SK-N-SH treated with all-trans-retinoic acid at 6 μM for 48 hours (cell line): ENCODE measurements at regions not wholly inside any gene's neighbourhood (a gene's known extent, or its start where the extent isn't known, plus 50 kb on each side); places are given as distances from the start of the nearest gene placed in this dataset.
A peak's percentile ranks its signal among the peaks of the same experiment; 100 is the strongest.

Experiments used
- ATAC-seq: fragments of 200-7000 bp; cut with Tn5 transposase; 3 replicates; pipeline ENCODE4 v1.9.1; 2020; ENCODE audit warnings: mild to moderate bottlenecking, moderate library complexity
- ARNTL ChIP-seq: fragments of 450-650 bp; formaldehyde crosslinking; IDR thresholded peaks from 2 replicates; pipeline ENCODE4 v1.5.0; 2020; ENCODE audit warnings: low read depth, mild to moderate bottlenecking, moderate library complexity, borderline replicate concordance
- BACH2 ChIP-seq: fragments of 250-450 bp; sonication (Bioruptor Pico); IDR thresholded peaks from 2 replicates; pipeline ENCODE4 v1.9.0; 2021; ENCODE audit warnings: mild to moderate bottlenecking, borderline replicate concordance
- CSDC2 ChIP-seq: fragments of 250-450 bp; sonication (Bioruptor Pico); IDR thresholded peaks from 2 replicates; pipeline ENCODE4 v1.5.0; 2020; ENCODE audit warnings: mild to moderate bottlenecking, moderate library complexity
- ESRRG ChIP-seq: fragments of 250-450 bp; sonication (Bioruptor Pico); IDR thresholded peaks from 2 replicates; pipeline ENCODE4 v1.6.1; 2021; ENCODE audit warnings: mild to moderate bottlenecking
- GLIS3 ChIP-seq: fragments of 250-450 bp; sonication (Bioruptor Pico); IDR thresholded peaks from 2 replicates; pipeline ENCODE4 v1.5.0; 2020; ENCODE audit warnings: mild to moderate bottlenecking, moderate library complexity
- ISL1 ChIP-seq: fragments of 250-450 bp; sonication (Bioruptor Pico); IDR thresholded peaks from 2 replicates; pipeline ENCODE4 v2.1.2; 2022; ENCODE audit warnings: mild to moderate bottlenecking, moderate library complexity
- OSR1 ChIP-seq: fragments of 250-450 bp; sonication (Bioruptor Pico); IDR thresholded peaks from 2 replicates; pipeline ENCODE4 v1.8.0; 2022; ENCODE audit warnings: moderate library complexity, mild to moderate bottlenecking, inconsistent platforms
- PPARA ChIP-seq: fragments of 250-450 bp; sonication (Bioruptor Pico); IDR thresholded peaks from 2 replicates; pipeline ENCODE4 v1.5.0; 2020; ENCODE audit warnings: mild to moderate bottlenecking, borderline replicate concordance
- RARB ChIP-seq: fragments of 250-450 bp; sonication (Bioruptor Pico); IDR thresholded peaks from 2 replicates; pipeline ENCODE4 v1.8.0; 2021; ENCODE audit warnings: mild to moderate bottlenecking, moderate library complexity
- SNAI2 ChIP-seq: fragments of 250-450 bp; sonication (Bioruptor Pico); IDR thresholded peaks from 2 replicates; pipeline ENCODE4 v1.5.0; 2020; ENCODE audit warnings: mild to moderate bottlenecking, moderate library complexity
- TCF4 ChIP-seq: fragments of 250-450 bp; sonication (Bioruptor Pico); IDR thresholded peaks from 2 replicates; pipeline ENCODE4 v1.8.0; 2021; ENCODE audit warnings: mild to moderate bottlenecking, moderate library complexity, borderline replicate concordance
- TOX ChIP-seq: fragments of 250-450 bp; sonication (Bioruptor Pico); IDR thresholded peaks from 2 replicates; pipeline ENCODE4 v1.8.0; 2021; ENCODE audit warnings: mild to moderate bottlenecking, moderate library complexity, borderline replicate concordance
- ZC3H10 ChIP-seq: fragments of 250-450 bp; sonication (Bioruptor Pico); IDR thresholded peaks from 2 replicates; pipeline ENCODE4 v1.5.1; 2021; ENCODE audit warnings: mild to moderate bottlenecking, moderate library complexity
- ZFP3 ChIP-seq: fragments of 250-450 bp; sonication (Bioruptor Pico); IDR thresholded peaks from 2 replicates; pipeline ENCODE4 v1.5.0; 2020; ENCODE audit warnings: mild to moderate bottlenecking, moderate library complexity
- ZFP30 ChIP-seq: fragments of 450-650 bp; formaldehyde crosslinking; IDR thresholded peaks from 2 replicates; pipeline ENCODE4 v1.5.0; 2022; ENCODE audit warnings: mild to moderate bottlenecking, moderate library complexity
- ZNF565 ChIP-seq: fragments of 450-650 bp; formaldehyde crosslinking; conservative IDR thresholded peaks from 2 replicates; pipeline ENCODE4 v1.5.0; 2020; ENCODE audit warnings: low read depth, mild to moderate bottlenecking, moderate library complexity
- ZNF70 ChIP-seq: fragments of 450-650 bp; formaldehyde crosslinking; IDR thresholded peaks from 2 replicates; pipeline ENCODE4 v1.5.0; 2020; ENCODE audit warnings: mild to moderate bottlenecking, moderate library complexity
- ZNF8 ChIP-seq: fragments of 450-650 bp; formaldehyde crosslinking; IDR thresholded peaks from 2 replicates; pipeline ENCODE4 v1.5.0; 2020; ENCODE audit warnings: mild to moderate bottlenecking, moderate library complexity
- TF ChIP-seq, protein P1 (sequence below): fragments of 250-450 bp; sonication (Bioruptor Pico); IDR thresholded peaks from 2 replicates; pipeline ENCODE4 v1.8.0; 2021; ENCODE audit warnings: low read depth, mild to moderate bottlenecking, moderate library complexity, borderline replicate concordance
- TF ChIP-seq, protein P2 (sequence below): fragments of 250-450 bp; sonication (Bioruptor Pico); IDR thresholded peaks from 2 replicates; pipeline ENCODE4 v1.8.0; 2020; ENCODE audit warnings: mild to moderate bottlenecking, moderate library complexity, borderline replicate concordance
- TF ChIP-seq, protein P3 (sequence below): fragments of 250-450 bp; sonication (Bioruptor Pico); IDR thresholded peaks from 2 replicates; pipeline ENCODE4 v1.5.1; 2020; ENCODE audit warnings: low read depth, mild to moderate bottlenecking, moderate library complexity
- TF ChIP-seq, protein P4 (sequence below): fragments of 250-450 bp; sonication (Bioruptor Pico); IDR thresholded peaks from 2 replicates; pipeline ENCODE4 v1.5.1; 2021; ENCODE audit warnings: mild to moderate bottlenecking, moderate library complexity
- TF ChIP-seq, protein P5 (sequence below): fragments of 250-450 bp; sonication (Bioruptor Pico); IDR thresholded peaks from 2 replicates; pipeline ENCODE4 v1.5.0; 2020; ENCODE audit warnings: mild to moderate bottlenecking, moderate library complexity

DNA sequence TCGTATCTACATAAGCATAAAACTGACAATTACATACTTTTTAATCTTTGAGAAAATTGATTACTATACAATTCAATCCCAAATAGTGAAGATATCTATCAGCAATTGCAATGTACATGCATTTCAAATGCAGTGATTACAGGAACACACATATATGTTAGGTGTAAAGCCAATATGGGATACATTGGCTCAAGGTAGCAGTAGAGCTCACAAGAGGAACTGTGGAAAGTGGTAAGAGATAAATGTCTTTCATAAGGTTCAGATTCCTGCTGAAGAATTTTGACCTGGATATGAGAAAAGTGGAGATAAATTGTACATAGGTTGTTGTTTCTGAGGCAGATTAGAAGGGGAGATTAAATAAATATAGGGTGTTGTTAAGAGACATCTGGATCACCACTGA is 1280.5 kb downstream of the OTOL1 start:
- peak; percentile 57; the same call in 1 of the 3 replicates for ATAC-seq
- no peak for TF ChIP-seq ISL1 (CRISPR knock-in tag)
- TF ChIP-seq TCF4 (CRISPR knock-in tag): no peak
- TF ChIP-seq ZC3H10: no peak
- no peak for TF ChIP-seq GLIS3 (CRISPR knock-in tag)
- no peak for TF ChIP-seq ZNF70 (CRISPR knock-in tag)
- no peak for TF ChIP-seq ARNTL (CRISPR knock-in tag)
- TF ChIP-seq ZNF565 (CRISPR knock-in tag): no peak
- no peak for TF ChIP-seq CSDC2 (CRISPR knock-in tag)
- TF ChIP-seq, protein P1, sequence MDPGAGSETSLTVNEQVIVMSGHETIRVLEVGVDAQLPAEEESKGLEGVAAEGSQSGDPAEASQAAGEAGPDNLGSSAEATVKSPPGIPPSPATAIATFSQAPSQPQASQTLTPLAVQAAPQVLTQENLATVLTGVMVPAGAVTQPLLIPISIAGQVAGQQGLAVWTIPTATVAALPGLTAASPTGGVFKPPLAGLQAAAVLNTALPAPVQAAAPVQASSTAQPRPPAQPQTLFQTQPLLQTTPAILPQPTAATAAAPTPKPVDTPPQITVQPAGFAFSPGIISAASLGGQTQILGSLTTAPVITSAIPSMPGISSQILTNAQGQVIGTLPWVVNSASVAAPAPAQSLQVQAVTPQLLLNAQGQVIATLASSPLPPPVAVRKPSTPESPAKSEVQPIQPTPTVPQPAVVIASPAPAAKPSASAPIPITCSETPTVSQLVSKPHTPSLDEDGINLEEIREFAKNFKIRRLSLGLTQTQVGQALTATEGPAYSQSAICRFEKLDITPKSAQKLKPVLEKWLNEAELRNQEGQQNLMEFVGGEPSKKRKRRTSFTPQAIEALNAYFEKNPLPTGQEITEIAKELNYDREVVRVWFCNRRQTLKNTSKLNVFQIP (CRISPR knock-in tag): no peak
- TF ChIP-seq, protein P2, sequence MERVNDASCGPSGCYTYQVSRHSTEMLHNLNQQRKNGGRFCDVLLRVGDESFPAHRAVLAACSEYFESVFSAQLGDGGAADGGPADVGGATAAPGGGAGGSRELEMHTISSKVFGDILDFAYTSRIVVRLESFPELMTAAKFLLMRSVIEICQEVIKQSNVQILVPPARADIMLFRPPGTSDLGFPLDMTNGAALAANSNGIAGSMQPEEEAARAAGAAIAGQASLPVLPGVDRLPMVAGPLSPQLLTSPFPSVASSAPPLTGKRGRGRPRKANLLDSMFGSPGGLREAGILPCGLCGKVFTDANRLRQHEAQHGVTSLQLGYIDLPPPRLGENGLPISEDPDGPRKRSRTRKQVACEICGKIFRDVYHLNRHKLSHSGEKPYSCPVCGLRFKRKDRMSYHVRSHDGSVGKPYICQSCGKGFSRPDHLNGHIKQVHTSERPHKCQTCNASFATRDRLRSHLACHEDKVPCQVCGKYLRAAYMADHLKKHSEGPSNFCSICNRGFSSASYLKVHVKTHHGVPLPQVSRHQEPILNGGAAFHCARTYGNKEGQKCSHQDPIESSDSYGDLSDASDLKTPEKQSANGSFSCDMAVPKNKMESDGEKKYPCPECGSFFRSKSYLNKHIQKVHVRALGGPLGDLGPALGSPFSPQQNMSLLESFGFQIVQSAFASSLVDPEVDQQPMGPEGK: no peak
- no peak for TF ChIP-seq ZNF8
- no peak for TF ChIP-seq TOX
- no peak for TF ChIP-seq SNAI2

DNA sequence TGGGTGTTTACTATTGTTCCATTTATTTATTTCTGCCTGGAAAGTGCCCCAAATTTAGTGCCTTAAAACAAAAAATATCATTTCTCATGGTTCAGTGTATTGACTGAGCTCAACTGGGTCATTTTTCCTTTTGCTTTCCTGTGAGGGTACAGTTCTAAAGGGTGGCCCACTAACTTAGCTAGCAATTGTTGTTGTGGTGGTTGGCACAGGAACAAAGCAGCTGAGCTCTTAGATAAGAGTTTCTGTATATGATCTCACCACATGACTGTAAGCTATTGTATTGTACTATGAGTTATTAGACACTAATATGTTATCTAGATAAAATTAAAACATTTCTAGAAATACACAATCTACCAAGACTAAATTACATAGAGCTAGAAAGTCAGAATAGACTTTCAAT is 1283.7 kb downstream of the OTOL1 start:
- ATAC-seq: no peak
- TF ChIP-seq BACH2 (CRISPR knock-in tag) (no peak), GLIS3 (CRISPR knock-in tag) (no peak), ZFP3 (CRISPR knock-in tag) (no peak), ZNF70 (CRISPR knock-in tag) (no peak), TCF4 (CRISPR knock-in tag) (no peak), ZC3H10 (no peak), ZFP30 (no peak)

DNA sequence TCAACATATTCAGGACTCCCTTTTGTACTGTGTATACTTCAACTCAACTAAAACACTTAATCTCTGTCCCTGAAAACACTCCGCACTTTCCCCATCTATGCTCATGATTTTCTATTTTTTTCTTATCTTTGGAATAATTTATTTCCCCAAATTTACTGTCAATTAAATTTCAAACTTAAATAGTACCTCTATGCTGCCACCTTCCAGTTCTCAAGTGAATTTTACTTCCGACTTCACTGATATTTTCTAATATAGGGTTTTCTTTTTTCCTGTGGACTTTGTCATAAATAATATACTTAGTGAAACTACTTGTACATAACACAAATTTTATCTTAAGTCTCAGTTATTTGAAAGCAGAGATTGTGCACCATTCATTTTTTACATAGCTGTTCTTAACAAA is 1303.3 kb downstream of the OTOL1 start:
- TF ChIP-seq ZNF8 (no peak), ZFP30 (no peak), ESRRG (CRISPR knock-in tag) (no peak), ISL1 (CRISPR knock-in tag) (no peak), CSDC2 (CRISPR knock-in tag) (no peak), ZNF70 (CRISPR knock-in tag) (no peak), ZFP3 (CRISPR knock-in tag) (no peak), SNAI2 (no peak), RARB (CRISPR knock-in tag) (no peak), ZC3H10 (no peak), OSR1 (CRISPR knock-in tag) (no peak), GLIS3 (CRISPR knock-in tag) (no peak), TOX (no peak), PPARA (CRISPR knock-in tag) (no peak), ZNF565 (CRISPR knock-in tag) (no peak)
- TF ChIP-seq, protein P3, sequence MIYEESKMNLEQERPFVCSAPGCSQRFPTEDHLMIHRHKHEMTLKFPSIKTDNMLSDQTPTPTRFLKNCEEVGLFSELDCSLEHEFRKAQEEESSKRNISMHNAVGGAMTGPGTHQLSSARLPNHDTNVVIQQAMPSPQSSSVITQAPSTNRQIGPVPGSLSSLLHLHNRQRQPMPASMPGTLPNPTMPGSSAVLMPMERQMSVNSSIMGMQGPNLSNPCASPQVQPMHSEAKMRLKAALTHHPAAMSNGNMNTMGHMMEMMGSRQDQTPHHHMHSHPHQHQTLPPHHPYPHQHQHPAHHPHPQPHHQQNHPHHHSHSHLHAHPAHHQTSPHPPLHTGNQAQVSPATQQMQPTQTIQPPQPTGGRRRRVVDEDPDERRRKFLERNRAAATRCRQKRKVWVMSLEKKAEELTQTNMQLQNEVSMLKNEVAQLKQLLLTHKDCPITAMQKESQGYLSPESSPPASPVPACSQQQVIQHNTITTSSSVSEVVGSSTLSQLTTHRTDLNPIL: no peak
- TF ChIP-seq, protein P1 (CRISPR knock-in tag): no peak
- TF ChIP-seq, protein P2: no peak
- TF ChIP-seq, protein P4, sequence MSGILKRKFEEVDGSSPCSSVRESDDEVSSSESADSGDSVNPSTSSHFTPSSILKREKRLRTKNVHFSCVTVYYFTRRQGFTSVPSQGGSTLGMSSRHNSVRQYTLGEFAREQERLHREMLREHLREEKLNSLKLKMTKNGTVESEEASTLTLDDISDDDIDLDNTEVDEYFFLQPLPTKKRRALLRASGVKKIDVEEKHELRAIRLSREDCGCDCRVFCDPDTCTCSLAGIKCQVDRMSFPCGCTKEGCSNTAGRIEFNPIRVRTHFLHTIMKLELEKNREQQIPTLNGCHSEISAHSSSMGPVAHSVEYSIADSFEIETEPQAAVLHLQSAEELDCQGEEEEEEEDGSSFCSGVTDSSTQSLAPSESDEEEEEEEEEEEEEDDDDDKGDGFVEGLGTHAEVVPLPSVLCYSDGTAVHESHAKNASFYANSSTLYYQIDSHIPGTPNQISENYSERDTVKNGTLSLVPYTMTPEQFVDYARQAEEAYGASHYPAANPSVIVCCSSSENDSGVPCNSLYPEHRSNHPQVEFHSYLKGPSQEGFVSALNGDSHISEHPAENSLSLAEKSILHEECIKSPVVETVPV: no peak
- TF ChIP-seq, protein P5, sequence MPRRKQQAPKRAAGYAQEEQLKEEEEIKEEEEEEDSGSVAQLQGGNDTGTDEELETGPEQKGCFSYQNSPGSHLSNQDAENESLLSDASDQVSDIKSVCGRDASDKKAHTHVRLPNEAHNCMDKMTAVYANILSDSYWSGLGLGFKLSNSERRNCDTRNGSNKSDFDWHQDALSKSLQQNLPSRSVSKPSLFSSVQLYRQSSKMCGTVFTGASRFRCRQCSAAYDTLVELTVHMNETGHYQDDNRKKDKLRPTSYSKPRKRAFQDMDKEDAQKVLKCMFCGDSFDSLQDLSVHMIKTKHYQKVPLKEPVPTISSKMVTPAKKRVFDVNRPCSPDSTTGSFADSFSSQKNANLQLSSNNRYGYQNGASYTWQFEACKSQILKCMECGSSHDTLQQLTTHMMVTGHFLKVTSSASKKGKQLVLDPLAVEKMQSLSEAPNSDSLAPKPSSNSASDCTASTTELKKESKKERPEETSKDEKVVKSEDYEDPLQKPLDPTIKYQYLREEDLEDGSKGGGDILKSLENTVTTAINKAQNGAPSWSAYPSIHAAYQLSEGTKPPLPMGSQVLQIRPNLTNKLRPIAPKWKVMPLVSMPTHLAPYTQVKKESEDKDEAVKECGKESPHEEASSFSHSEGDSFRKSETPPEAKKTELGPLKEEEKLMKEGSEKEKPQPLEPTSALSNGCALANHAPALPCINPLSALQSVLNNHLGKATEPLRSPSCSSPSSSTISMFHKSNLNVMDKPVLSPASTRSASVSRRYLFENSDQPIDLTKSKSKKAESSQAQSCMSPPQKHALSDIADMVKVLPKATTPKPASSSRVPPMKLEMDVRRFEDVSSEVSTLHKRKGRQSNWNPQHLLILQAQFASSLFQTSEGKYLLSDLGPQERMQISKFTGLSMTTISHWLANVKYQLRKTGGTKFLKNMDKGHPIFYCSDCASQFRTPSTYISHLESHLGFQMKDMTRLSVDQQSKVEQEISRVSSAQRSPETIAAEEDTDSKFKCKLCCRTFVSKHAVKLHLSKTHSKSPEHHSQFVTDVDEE (CRISPR knock-in tag): no peak
- no peak for ATAC-seq
